HepG2 (cell line): ENCODE measurements at regions not wholly inside any gene's neighbourhood (a gene's known extent, or its start where the extent isn't known, plus 50 kb on each side); places are given as distances from the start of the nearest gene placed in this dataset.

Experiments
- ATAC-seq: fragments of 200-7000 bp; cut with Tn5 transposase; 3 replicates; pipeline ENCODE4 v1.9.1; 2020; ENCODE audit warnings: mild to moderate bottlenecking, moderate library complexity
- BruUV-seq: library from RNA; stranded (reverse); fragments of 400-500 nt; replicated peaks from 2 replicates; lab custom pipeline; 2021; lab: Mats Ljungman, UMichigan
- CTCF ChIA-PET: fragments of 300-600 bp; formaldehyde crosslinking; extraction: SDS; loops from one replicate; lab custom pipeline; 2021; ENCODE audit warnings: low total read pairs, inconsistent platforms, low intra/inter-chr PET ratio; lab: Yijun Ruan, JAX
- POLR2A ChIA-PET: fragments of 350-600 bp; sonication (Branson Sonifier 250); formaldehyde crosslinking; loops from one replicate; lab custom pipeline; 2020; ENCODE audit warnings: antibody characterized with exemption, inconsistent platforms; lab: Yijun Ruan, JAX
- DNase-seq: peaks from one replicate; pipeline ENCODE4 v3.0.0-alpha.2; 2015; ENCODE audit warnings: low spot score
- FAIRE-seq: peaks from 3 replicates; lab custom pipeline; 2011; peaks lifted over from hg19 to GRCh38; lab: Jason Lieb, UNC
- H2AFZ ChIP-seq: one replicate; pipeline ENCODE4 v1.6.1; 2011; ENCODE audit warnings: low read length, inconsistent platforms
- H3K27ac ChIP-seq: fragments of 300-600 bp; 3 replicates; pipeline ENCODE4 v1.8.0; 2011; ENCODE audit warnings: mixed run types, mild to moderate bottlenecking, mixed read lengths, low read length, inconsistent platforms; ENCODE audit not compliant: insufficient read depth; ENCODE audit errors: extremely low read length
- H3K27me3 ChIP-seq, 2 experiments: fragments of 200-600 bp in 1 of 2; 2 replicates in 1 of 2; 3 replicates in 1 of 2; pipeline versions ENCODE4 v1.6.0 to v1.8.0; 2011; ENCODE audit warnings: low read length in 2 of 2, mild to moderate bottlenecking in 2 of 2, moderate library complexity in 2 of 2, inconsistent platforms in 1 of 2; ENCODE audit not compliant: insufficient read depth in 2 of 2, control insufficient read depth in 1 of 2
- H3K36me3 ChIP-seq, 2 experiments: fragments of 200-600 bp in 1 of 2; replicated peaks in 1 of 2; 2 replicates in 1 of 2; 3 replicates in 1 of 2; pipeline versions ENCODE4 v1.5.1 to v1.8.0; 2011; ENCODE audit warnings: low read length in 2 of 2, inconsistent platforms in 1 of 2; ENCODE audit not compliant: insufficient read depth in 2 of 2, control insufficient read depth in 1 of 2
- H3K4me1 ChIP-seq: 2 replicates; pipeline ENCODE4 v1.5.1; 2012; ENCODE audit warnings: low read length, inconsistent platforms; ENCODE audit not compliant: insufficient read depth
- H3K4me2 ChIP-seq: 2 replicates; pipeline ENCODE4 v1.6.0; 2011; ENCODE audit warnings: low read depth, low read length, inconsistent platforms
- H3K4me3 ChIP-seq, 3 experiments: fragments of 200-600 bp in 1 of 3; sonication (generic), shearing (Covaris generic) in 1 of 3; replicated peaks in 1 of 3; 2 replicates each; pipeline ENCODE4 v1.5.1; 2011 to 2016; ENCODE audit warnings: low read length in 3 of 3, inconsistent platforms in 2 of 3, low read depth in 2 of 3, mild to moderate bottlenecking in 2 of 3, control low read depth in 1 of 3, mixed read lengths in 1 of 3; ENCODE audit not compliant: insufficient read depth in 1 of 3
- H3K79me2 ChIP-seq: one replicate; pipeline ENCODE4 v1.6.1; 2011; ENCODE audit warnings: low read length, inconsistent platforms; ENCODE audit not compliant: insufficient read depth
- H3K9ac ChIP-seq: 2 replicates; pipeline ENCODE4 v1.6.0; 2011; ENCODE audit warnings: mild to moderate bottlenecking, low read depth, low read length, inconsistent platforms; ENCODE audit not compliant: insufficient read depth
- H3K9me3 ChIP-seq: 2 replicates; pipeline ENCODE4 v1.5.1; 2012; ENCODE audit warnings: mild to moderate bottlenecking, low read length
- H4K20me1 ChIP-seq: 2 replicates; pipeline ENCODE4 v1.6.0; 2011; ENCODE audit warnings: inconsistent platforms, mild to moderate bottlenecking, low read length, moderate library complexity; ENCODE audit not compliant: insufficient read depth
- RERE ChIP-seq: IDR thresholded peaks from 2 replicates; pipeline ENCODE4 v1.6.1; 2016; ENCODE audit warnings: low read depth, missing genetic modification reagents, missing compliant biosample characterization
- SP5 ChIP-seq: IDR thresholded peaks from 2 replicates; pipeline ENCODE4 v1.6.1; 2016; ENCODE audit warnings: low read depth, borderline replicate concordance
- ZNF577 ChIP-seq: sonication (generic); formaldehyde crosslinking; IDR thresholded peaks from 2 replicates; pipeline ENCODE4 v1.4.0; 2020; ENCODE audit warnings: mild to moderate bottlenecking, low read depth, missing genetic modification reagents, borderline replicate concordance
- WGBS: methylation state at CpG from one replicate; pipeline ENCODE4 v1.1.6; 2017; ENCODE audit warnings: low lambda C conversion rate; 5-methylcytosine and 5-hydroxymethylcytosine counted together
- in situ Hi-C: cut with HindIII; loops from 2 replicates; pipeline ENCODE4 v1.10.0; 2017; ENCODE audit warnings: low pct_unique_long_range_greater_than_20kb; ENCODE audit not compliant: extremely low pct_ligation_motif_present
- intact Hi-C: fragments of 100-400 bp; cut with micrococcal nuclease; formaldehyde crosslinking; loops from one replicate; pipeline ENCODE4 v1.10.0; 2022; ENCODE audit not compliant: unreplicated experiment

GRCh38 chr3:154977666-154978065 is 102.5 kb upstream of the MME start:
- CTCF ChIA-PET, result no interaction called here
- POLR2A ChIA-PET, result no interaction called here

More at GRCh38 chr3:154977666-154978065, 102.5 kb upstream of the MME start:
- 3% methylated on average over 1 of the region's 1 CpG for WGBS
- Histone ChIP-seq H3K27me3 (no peaks in the 10 kb centered on the region), H3K4me2 (no peak overlapping the region), H3K4me3 (no peak overlapping the region), H2AFZ (no peak overlapping the region), H4K20me1 (no peaks in the 10 kb centered on the region), H3K27ac (no peak overlapping the region), H3K79me2 (no peaks in the 10 kb centered on the region), H3K36me3 (no peaks in the 10 kb centered on the region), H3K9me3 (0 out of 2 replicates have a peak, but pooled peaks cover 4% of the 10 kb centered on the region), H3K9ac (no peak overlapping the region), H3K4me1 (no peaks in the 10 kb centered on the region)
- intact Hi-C loops, result no loop called here
- FAIRE-seq, result no peak
- ATAC-seq, result no peak
- no TSS peak for BruUV-seq
- TF ChIP-seq SP5 (no peak), RERE (CRISPR knock-in tag) (no peak), ZNF577 (CRISPR knock-in tag) (no peak)
- in situ Hi-C loops, result no loop called here
- DNase-seq, result no peak
